GM12892 (cell line): ENCODE measurements at regions not wholly inside any gene's neighbourhood (a gene's known extent, or its start where the extent isn't known, plus 50 kb on each side); places are given as distances from the start of the nearest gene placed in this dataset.

ENCODE experiments used
- POLR2A ChIP-seq: IDR thresholded peaks from 2 replicates; pipeline ENCODE4 v1.6.1; 2011; ENCODE audit warnings: low read depth, low read length, control low read depth
- TAF1 ChIP-seq: IDR thresholded peaks from 2 replicates; pipeline ENCODE4 v1.6.1; 2011; ENCODE audit warnings: low read depth, mild to moderate bottlenecking, control low read depth, low read length, borderline replicate concordance

DNA sequence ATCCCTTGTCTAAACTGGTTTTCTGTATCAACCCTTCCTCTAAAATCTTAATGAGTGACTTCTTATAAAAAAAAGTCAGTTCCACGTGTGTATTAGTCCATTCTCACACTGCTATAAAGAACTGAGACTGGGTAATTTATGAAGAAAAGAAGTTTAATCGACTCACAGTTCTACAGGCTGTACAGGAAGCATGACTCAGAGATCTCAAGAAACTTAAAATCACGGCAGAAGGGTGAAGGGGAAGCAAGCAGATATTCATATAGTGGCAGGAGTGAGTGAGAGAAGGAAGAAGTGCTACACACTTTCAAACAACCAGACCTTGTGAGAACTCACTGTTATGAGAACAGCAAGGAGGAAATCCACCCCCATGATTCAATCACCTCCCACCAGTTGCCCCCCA lies 307.8 kb upstream of the ARRDC3 start:
- no peak for TF ChIP-seq POLR2A
- no peak for TF ChIP-seq TAF1
